ENCODE measurements at regions not wholly inside any gene's neighbourhood (a gene's known extent, or its start where the extent isn't known, plus 50 kb on each side); places are given as distances from the start of the nearest gene placed in this dataset.

DNA sequence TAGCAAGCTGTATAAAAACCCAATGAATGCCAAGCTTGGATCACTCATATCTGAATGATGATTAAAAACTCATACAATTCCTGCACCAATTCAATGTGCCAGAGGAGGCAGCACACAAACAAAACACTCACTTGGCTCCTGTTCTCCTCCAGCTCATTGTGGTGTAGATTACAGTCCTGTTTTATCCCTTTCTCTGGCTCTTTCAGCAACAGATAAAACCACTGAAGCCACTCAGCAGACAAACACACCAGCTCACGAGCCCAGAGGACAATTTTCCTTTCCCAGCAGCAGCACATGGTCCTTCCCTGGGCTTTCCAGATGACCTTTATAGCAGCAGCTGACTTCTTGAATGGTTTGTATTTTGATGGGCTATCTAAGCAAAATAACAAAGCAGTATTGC, 107.3 kb upstream of the STARD3NL start:
- peak; percentile 2 for DNase-seq (ENCODE audit: low spot score)

- DNase-seq (ENCODE audit: low spot score) = no peak
These were observed 91.2 kb upstream of the STARD3NL start for GRCh38 chr7:38086857-38087256.

DNA sequence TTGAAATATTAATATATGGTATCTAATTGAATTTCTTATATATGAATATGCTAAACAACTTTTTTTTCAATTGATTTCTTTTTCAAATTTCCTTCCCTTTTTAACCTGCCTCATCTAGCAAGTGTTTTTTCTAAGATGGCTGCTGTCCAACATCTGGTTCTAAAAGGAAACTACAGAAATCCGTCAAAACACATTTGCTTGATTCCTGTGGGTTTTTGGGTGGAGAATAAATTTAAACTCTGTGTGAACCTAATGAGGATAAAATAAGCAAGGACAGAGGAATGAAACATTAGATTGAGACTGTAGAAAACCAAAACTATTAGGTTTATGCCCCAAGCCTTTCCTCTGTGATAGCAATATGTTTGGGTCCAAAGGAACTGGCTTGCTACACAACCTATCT, 75.5 kb upstream of the STARD3NL start:
- DNase-seq (ENCODE audit: low spot score) = no peak

GRCh38 chr7:38105874-38106483, 72.1 kb upstream of the STARD3NL start:
- DNase-seq (ENCODE audit: low spot score) = peak; percentile 47

- peak; percentile 61 for DNase-seq (ENCODE audit: low spot score)
These were observed 70.6 kb upstream of the STARD3NL start for GRCh38 chr7:38107486-38107893.

DNA sequence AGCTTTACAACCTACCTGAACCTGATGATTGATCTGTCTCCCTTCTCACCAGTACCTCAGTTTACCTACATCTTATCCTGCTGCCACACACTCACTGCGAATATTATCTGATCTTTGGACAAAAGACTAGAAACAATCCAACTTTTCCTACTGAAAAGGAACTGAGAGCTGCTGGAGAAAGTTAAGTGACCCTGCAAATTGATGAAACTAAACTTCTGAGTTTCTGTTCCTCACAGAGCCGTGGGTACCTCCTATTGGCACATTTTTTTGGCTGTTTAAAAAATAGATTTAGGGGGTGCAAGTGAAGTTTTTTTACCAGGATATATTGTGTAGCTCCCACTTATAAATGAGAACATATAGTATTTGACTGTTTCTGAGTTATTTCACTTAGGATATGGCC, 66.0 kb upstream of the STARD3NL start:
- no peak for DNase-seq (ENCODE audit: low spot score)

DNA sequence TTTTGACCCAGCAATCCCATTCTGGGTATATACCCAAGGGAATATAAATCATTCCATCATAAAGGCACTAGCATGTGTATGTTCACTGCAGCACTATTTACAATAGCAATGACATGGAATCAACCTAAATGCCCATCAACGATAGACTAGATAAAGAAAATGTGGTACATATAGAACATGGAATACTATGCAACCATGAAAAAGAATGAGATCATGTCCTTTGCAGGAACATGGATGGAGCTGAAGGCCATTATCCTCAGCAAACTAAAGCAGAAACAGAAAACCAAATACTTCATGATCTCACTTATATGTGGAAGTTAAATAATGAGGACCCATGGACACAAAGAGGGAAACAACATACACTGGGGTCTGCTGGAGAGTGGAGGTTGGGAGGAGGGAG, 58.0 kb upstream of the STARD3NL start:
- no peak for DNase-seq (ENCODE audit: low spot score)

DNA sequence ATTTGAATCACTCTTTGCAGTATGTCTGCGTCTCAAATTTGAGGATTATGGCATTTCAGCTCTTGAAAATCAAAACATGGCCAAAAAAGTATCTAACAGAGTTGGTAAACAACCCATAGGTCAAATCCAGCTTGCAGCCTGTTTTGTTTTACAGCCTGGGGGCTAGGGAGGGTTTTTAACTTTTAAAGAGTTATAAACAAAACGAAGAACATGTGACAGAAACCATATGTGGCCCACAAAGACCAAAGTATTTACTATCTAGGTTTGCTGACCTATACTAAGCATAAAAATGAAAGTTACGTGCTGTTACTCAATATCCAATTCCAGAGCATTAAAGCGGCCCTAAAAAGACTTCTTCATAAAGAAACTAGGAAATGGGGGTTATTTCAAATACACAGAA, 55.5 kb upstream of the STARD3NL start:
- no peak for DNase-seq (ENCODE audit: low spot score)

GRCh38 chr7:38123494-38123893, 54.6 kb upstream of the STARD3NL start:
- DNase-seq (ENCODE audit: low spot score) = no peak

DNA sequence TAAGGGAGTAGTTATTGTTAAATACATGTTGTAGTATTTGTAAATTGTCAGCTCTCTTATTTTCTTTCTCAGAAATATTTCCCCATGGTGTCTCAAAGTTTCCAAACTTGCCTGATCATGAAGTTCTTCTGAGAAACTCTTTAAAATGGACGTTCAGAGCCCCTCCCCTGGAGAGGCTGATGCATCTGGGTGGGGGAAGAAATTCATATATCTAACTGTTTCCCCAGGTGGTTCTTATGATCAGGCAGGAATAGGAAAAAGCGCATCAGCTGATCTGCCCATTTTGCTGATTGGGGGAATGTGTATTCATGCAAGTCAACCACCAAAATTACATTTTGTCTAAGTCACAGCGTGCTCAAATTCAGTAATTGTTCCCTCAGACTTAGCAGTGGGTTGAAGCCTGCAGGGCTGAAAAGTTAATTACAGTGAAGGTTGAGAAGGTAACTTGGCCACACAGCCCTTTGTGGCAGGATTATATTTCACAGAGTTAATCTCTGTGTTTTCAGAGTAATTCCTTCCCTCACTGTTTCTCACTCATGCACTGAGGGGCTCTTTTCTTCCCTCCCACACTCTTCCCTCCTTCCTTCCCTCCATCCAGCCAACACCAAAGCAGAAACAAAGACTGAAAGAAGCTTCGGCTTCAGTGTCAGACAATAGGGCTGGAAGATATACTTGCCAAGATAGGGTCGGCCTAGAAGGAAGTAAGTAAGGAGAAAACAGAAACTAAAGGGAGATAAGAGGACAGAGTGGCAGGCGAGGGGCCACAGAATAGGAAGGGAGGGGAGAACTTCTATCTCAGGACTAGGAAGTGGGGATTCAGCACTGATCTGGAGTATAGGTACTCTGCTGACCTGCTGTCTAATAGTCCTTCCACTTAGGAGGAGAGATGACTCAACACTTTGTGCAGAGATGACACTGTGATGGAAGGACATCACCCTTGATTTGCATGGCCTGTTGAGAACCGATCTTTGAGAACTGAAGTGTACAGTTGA, 50.5 kb upstream of the STARD3NL start:
- no peak for DNase-seq (ENCODE audit: low spot score)
